Fibroblast of skin of back (primary cell): ENCODE measurements at regions not wholly inside any gene's neighbourhood (a gene's known extent, or its start where the extent isn't known, plus 50 kb on each side); places are given as distances from the start of the nearest gene placed in this dataset.
"Not testable (repeated sequence)": the region's sequence is repeated elsewhere in the genome, so short reads cannot be mapped to it uniquely, and the experiment has no call there.

Experiments
- DNase-seq: peaks from one replicate; pipeline ENCODE4 v3.0.0-alpha.2; 2013

DNA sequence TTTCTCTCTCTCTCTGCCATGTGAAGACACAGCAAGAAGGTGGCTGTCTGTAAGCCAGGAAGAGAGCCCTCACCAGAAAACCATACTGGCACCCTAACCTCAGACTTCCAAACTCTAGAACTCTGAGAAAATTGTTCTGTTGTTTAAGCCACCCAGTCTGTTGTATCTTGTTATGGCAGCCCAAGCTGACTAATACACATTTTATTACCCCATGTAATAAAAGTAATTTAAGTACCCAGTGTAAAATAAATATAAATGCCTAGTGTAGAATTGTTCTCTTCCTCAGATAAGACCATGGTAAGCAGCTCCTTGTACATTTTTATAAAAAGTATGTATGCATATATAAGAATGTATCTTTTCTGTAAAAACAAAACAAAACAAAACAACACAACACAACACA is 119.7 kb downstream of the DTL start:
- DNase-seq, result no peak

DNA sequence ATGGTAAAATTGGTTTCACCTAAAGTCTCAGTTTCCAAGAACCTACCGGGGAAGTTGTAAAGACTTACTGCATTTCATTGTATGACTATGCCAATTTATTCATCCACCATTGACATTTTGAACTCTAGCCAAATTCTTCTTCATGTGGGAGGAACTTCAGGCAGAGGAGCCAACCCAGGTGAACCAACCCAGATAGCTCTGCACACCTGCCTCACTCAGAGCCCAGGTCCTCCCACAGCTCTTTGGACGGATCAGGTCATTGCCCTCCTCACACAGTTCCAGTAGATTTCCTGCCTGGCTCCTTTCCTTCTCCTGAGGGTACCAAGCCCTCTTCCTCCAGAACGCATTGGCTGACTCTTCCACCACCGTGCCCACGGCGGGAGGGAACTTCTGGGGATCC is 121.7 kb downstream of the DTL start:
- DNase-seq, result no peak

DNA sequence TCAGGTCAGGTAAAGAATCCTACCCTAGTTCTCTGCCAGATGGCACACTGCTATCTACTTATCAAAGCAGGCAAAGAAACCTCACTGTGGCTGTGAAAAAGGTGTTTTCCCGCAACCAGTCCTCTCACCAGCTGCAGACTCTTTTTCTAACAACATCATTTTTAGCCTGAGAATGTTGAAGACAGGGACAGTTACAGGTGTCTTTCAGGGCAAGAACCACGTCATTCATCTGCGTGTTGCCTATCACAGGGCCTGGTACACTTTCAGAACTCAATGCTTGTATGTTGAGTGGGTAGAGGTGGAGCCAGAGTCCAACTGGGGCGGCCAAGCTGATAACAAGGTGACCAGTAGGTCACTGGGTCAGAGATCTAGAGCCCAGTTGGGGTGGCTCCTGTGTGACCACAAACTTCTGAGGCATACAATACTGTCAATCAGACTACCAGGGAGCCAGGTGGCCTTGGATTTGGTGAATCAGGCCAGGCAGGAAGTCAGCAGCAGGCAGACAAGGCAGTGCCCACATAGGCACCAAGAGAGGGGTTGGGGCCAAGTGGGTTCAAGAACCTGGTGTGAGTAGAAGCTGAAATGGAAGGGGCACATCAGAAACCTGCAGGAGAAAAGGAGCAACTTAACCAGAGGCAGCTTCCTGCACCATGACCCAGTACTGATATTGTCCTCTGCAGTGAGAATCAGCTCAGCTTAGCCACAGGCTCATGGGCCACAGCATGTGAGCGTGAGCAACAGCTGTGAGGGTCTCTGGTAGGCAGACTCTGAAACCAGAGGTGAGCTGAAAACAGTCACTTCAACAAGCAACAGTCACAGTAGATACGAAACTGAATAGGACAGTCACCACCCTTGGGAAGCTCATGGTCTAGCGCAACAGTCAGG is 123.6 kb downstream of the DTL start:
- no peak for DNase-seq

DNA sequence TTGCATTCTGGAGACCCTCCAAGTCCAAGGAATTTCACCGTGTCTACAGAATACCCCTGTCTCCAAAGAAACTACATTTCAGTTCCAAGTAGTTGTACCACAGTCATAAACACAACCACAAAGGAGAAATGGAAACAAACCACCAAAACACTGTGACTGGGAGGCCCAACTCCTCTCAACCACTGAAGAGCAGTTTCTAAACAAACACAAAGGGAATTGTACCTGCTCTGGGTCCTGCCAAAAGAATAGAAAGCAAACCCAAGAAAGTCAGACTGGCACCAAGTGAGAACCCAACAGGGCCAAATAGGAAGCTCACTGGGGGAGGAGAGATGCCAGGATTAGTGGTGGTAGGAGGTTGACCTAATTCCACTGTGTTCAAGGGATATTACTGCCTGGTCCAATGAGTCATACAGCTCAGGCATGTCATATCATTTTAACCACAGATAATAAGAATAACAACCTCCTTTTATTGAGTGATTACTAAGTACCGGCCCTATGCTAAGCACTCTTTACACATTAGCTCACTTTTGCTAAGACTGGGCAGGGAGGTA is 123.9 kb upstream of the PPP2R5A start:
- DNase-seq, result peak; percentile 90

DNA sequence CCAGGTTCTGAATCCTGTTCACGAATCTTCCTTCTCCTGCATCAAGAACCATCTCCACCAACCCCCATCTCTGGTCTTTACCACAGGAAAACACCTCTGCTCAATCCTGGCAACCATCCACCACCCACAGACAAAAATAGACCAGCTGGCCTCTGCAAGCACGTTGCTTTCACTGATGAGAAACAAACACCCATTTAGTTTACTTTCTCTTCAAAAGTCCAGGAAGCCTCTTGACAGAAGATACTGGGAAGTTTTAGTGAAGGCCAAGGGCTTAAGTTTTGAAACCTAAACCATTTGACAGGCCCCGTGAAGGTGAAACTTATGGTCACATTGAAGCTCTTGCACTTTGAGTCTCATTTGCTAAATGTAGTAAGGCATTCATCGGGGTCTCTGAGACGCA is 122.6 kb upstream of the PPP2R5A start:
- DNase-seq, result peak; percentile 30

DNA sequence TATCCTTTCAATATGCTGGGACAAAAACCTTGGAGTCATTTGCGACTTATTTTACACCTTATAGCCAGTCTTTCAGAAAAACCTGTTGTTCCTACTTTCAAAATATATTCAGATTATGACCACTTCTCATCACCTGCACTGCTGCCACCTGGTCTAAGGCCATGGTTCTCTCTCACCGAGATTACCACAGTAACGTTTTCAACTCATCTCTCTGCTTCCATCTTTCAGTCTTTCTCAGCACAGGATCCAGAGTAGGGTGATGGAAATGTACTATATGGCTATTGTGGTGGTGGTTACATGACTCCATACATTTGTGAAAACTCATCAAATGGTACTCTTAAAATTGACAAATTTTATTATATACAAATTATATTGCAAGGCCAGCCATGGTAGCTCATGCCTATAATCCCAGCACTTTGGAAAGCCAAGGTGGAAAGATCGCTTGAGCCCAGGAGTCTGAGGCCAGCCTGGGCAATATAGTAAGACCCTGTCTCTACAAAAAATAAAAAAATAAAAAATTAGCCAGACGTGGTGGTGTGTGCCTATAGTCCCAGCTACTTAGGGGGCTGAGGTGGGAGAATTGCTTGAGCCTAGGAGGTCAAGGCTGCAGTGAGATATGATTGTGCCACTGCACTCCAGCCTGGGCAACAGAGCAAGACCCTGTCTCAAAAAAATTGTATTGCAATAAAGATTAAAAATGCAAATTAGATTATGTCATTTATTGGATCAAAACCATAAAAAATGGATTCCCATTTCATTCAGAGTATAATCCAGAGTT is 120.9 kb upstream of the PPP2R5A start:
- no peak for DNase-seq

DNA sequence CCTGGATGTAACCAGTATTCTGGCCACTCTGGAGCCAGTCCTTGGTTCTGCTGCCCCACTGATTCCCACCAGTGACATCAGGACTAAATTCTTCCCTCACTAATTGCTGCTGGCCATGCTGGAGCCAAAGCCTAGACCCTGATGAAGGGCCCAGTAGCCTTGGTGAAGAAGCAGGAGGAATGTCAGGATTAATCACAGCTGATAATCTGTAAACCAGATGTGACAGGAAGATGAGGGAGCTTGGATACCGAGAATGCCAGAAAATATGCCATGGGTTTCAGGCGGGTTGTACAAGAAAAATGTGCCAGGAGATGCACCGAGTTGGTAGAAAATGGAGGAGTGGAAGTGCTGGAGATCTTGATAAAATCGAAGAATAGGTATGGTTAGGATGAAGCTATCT is 119.0 kb upstream of the PPP2R5A start:
- no peak for DNase-seq

DNA sequence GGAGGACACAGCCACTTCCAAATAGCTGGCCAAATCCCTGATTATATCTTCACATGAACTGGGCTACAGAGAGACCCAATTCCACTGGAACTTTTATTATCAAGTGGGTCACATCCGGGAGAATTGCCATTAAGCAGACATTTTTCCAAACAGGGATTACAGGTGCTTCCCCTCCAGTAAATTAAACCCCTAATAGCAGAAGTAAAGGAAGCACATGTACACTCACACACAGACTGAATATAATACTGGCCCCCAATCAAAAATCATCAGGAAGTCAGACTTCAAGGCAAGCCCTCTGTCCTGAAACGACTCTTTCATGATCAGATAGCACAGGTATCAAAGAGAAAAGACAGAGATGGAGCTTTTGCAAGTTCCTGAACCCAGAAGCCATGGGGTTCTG is 118.6 kb upstream of the PPP2R5A start:
- DNase-seq, result no peak

DNA sequence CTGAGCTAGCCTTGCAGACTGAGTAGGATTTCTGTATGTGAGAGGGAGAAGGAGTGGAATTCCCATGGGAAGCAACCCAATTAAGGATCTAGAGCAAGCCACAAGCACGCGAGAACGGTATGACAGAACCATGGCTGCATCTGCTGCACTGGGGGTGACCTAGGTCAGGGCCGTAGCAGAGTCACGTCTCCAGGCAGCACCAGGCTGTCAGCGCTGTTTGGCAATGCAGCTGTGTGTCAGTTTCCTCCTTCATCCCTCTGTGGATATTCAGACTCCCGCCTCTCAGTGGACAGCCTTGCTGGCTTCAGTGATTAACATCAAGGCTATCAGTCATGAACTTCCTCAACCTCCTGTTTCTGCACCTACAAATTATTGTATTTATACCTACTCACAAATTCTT is 118.1 kb upstream of the PPP2R5A start:
- peak; percentile 81 for DNase-seq

DNA sequence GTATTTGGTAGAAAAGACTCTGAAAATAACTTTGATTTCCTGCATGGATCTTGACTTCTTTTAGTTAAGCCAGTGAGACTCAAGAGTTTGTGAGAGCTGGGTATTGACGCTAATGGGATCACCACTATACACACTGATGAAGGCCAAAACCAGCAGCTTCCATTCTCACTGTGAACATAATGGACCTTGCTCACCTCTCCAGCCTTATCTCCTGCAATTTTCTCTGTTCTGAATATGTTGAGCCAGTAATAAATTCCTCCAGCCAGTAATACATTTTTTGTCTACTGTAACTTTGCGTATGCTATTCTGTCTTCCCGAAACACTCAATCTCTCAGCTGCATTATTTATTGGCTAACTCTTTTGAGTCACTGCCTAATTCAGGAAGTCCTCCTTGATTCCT is 111.6 kb upstream of the PPP2R5A start:
- DNase-seq, result no peak

DNA sequence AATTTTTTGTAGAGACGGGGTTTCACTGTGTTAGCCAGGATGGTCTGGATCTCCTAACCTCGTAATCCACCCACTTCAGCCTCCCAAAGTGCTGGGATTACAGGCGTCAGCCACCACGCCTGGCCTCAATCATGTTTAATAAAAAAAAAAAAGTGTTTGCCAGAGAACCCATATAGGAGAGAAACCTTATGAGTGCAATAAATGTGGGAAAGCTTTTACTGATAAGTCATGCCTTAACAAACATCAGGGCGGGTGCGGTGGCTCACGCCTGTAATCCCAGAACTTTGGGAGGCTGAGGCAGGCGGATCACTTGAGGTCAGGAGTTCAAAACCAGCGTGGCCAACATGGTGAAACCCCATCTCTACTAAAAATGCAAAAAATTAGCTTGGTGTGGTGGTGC is 110.9 kb upstream of the PPP2R5A start:
- DNase-seq, result not testable (repeated sequence)

DNA sequence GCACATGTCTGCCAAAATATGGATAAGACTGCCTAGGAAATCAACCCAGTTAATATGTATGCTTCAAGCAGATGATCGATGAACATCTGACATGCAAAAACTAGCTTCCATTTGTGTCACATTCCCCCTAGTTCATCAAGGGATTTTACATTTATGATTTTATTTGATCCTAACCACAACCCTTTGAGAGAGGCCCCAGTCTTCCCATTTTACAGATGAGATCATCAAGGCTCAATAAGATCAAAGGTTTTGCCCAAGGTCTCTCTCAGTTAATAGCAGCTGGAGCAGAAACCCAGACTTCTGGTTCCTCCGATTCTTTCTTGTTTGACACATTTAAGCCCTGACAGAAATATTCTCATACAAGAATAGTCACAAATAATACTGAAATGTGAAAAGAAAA is 107.7 kb upstream of the PPP2R5A start:
- DNase-seq, result no peak

DNA sequence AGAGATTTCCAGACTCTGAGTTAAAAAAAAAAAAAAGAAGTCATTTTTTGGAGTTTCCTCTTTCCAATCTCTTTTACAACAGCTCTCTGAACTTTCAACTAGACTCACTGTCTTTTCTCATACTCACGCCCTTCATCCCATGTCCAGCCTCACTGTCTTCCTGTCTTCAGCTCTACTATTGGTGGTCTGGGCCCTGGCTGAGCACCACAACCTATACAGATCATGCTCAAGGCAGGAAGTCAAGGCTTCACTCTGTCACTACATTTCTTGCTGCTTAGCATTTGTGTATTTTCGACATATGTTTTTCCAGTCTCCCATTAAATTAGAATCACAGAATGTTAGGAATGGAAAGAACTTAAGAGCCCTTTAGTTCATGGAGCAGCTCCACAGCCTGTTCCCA is 106.4 kb upstream of the PPP2R5A start:
- peak; percentile 56 for DNase-seq

DNA sequence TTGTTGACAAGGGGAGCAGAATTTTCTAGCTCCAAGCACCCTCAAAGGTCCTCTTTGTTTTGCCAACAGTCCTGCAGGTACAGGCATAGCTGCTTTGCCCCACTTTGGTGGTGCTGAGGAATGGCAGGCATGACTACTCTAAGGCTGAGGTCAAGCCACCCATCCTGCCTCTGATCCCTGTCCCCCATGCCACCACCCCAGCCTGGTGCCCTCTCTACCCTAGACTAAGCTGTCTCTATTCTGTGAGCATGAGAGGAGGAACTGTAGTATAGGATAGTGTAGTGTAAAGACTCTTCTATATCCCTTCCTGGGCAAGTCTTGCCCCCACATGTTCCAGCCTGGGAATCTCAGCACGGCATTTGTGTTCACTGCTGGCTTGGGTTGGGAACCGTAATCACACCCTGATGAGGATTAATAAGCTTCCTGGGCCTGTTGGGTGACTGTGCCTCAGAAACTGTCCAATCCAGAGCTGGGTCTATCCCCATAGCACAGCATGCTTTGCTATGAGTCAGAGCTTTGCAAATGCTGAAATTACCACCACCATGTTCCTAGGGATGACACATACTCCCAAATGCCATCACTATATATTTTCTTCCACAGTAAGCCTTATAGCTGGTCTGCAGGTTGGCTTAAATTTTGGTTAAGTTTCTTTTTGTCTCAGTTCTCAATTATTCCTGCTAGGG is 105.7 kb upstream of the PPP2R5A start:
- DNase-seq, result peak; percentile 97

DNA sequence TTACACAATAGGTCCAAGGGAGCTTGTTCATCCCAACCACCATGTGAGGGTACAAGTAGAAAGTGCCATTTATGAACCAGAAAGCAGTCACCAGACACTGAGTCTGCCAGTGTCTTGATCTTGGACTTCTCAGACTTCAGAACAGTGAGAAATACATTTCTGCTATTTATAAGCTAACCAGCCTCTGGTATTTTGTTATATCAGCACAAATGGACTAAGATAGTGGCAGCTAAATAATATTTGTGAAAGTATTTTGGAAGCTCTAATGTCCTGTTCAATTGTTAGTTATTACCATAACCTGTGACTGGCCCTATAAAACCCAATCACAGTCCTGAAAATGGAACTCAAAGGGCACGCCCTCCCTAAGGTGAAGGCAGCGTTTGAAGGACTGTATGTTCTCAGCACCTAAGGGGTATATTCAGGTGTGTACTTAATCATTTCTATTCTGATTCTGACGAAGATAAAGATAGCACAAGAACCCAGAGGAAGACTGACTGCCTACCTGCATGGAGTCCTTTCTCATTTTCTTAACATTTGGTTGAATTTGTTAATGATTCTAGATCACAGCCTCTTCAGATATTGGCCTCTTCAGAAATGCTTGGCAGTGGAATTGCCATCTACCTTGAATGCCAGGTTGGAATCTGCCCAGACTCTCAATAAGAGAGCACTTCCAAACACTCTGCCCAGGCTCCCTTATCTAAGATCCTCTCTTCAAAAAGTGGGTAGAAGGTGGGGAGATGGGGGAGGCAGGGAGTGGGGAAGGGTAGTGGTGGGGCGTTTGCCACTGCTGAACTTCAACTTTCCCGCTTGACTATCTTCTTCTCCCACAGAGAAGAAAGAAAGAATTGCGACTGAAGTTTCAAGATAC is 104.0 kb upstream of the PPP2R5A start:
- no peak for DNase-seq

DNA sequence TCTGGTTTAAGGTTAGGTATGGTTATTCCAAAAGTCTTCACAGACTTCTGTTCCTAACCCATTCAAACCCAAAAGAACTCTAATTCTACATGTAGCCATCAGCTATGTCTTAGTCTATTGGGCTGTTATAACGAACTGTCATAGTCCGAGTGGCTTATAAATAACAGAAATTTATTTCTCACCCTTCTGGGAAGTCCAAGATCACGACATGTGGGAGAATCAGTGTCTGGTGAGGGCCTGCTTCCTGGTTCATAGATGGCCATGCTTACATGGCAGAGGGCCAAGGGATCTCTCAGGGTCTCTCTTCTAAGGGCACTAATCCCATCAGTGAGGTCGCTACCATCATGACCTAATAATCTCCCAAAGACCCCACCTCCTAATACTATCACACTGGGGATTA is 103.0 kb upstream of the PPP2R5A start:
- no peak for DNase-seq

DNA sequence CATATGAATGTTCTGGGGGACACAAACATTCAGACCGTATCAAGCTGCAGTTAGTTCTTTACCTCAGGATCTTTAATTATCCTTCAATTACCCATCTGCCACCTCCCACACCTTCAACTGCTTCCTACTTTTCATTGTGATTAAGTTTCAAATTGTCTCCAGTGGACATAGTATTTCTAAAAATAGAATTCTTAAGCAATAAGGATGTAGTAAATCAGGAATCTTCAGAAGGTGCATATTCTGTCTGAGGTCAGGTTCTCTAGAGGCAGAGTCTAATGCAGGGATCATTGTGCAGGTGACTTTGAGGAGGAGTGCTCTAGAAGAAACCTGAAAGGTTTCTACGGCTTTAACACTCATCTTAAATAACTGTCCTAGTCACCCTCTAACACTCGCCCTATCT is 102.6 kb upstream of the PPP2R5A start:
- no peak for DNase-seq

DNA sequence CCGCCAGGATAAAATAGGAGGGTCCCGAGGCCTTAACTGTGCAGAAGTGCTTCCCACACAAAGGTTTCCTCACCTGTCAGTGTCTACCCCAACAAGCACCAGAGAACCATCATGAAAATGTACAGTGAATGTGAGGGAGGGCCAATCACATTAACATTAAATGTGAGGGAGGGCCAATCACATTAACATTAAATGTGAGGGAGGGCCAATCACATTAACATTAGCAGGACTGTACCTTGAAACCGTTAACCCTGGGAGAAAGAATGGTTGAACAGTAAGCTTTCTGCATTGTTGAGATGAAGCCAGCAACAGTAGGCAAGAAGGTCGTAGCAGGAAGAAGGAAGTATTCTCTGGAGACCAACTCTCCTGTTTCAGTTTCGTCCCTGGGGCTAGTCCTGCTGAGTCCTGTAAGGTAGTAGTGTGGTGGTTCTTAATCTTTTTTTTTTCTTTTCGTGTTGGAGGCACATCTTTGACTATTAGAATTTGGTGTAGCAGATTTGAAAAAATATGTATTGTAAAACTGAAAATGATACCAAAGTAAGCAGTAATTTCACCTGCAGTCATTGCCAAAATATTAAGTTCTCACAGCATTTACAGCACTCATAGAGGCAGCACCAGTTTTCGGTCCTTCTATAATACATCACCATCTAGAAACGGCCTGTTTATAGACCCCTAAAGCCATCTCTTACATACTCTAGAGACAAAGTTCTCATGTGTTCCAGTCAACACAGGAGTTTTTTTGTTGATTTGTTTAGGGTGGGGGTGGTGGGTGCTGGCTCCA is 98.6 kb upstream of the PPP2R5A start:
- no peak for DNase-seq

DNA sequence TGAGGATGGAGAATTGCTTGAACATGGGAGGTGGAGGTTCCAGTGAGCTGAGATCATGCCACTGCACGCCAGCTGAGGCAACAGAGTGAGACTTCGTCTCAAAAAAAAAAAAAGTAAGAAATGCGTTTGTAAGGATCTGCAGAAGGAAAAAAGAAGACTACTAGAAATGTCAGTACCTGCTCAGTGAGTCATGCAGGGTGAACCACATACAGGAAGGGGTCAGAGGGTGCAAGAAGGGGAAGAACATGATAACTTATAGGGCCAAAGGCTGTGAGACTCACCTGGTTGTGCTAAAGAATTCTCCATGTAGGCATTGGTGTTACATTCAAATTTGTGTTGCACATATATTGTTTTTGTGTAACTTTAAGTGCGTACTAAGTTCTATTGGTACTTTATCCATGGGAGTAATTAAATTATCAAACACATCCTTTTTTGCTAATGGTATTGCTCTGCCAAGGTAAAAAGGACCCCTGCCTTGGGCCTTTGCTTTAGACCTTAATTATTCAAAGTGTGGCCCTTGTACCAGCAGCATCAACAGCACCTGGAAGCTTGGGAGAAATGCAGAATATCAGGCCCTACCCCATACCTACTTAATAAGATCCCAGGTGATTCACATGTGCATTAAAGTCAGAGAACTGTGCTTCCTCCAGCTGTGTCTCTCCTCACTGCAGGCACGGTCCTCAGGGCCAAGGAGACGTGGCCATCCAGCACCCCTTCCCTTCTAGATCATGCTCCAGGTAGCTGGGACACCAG is 96.4 kb upstream of the PPP2R5A start:
- DNase-seq, result no peak

DNA sequence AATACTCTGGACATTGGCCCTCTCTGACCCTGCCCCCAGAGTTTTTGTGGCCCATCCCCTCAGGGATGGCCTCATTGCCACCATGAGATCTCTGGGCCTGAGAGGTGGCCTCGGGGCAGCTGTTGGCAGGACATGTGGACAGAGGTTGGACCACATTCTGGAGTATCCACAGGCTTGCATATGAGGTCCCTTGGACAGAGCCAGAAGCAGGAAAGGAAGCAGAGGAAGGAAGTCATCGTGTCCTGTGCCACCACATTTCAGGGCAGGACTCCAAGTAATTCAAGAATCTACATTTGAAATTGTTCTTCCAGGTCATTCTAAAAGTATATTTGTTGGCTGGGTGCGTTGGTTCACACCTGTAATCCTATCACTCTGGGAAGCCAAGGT is 95.9 kb upstream of the PPP2R5A start:
- no peak for DNase-seq

DNA sequence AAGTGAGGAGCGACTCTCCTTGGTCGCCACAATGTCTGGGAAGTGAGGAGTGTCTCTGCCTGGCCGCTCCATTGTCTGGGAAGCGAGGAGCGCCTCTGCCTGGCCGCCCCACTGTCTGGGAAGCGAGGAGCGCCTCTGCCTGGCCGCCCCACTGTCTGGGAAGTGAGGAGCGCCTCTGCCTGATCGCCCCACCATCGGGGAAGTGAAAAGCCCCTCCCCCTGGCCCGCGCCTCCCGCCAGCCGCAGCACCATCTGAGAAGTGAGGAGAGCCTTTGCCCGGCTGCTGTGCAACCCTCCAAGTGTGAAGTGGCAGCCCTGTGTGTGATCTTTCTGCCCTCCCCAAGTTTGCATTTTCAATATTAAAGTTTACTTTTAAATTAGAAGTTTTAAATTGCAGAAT is 95.0 kb upstream of the PPP2R5A start:
- DNase-seq, result no peak
